Upper lobe of left lung (tissue), 6 donors: ENCODE measurements at regions not wholly inside any gene's neighbourhood (a gene's known extent, or its start where the extent isn't known, plus 50 kb on each side); places are given as distances from the start of the nearest gene placed in this dataset.

Experiments used
- ATAC-seq, 2 donors: fragments of 200-7000 bp; cut with Tn5 transposase; one replicate each; pipeline ENCODE4 v1.9.1; 2022; ENCODE audit warnings: mild to moderate bottlenecking in 2 of 2, moderate library complexity in 2 of 2; ENCODE audit not compliant: low FRiP score in 2 of 2
- DNase-seq, 2 donors: peaks; one replicate each; pipeline ENCODE4 v3.0.0-alpha.2; 2019 to 2020
- H3K27ac ChIP-seq, 4 donors: fragments of 200-600 bp; sonication (generic); one replicate each; pipeline ENCODE4 v1.5.1; 2016 to 2019
- H3K27me3 ChIP-seq, 4 donors: fragments of 200-600 bp; sonication (generic); one replicate each; pipeline ENCODE4 v1.5.1; 2017 to 2019
- H3K36me3 ChIP-seq, 4 donors: fragments of 200-600 bp; sonication (generic); one replicate each; pipeline ENCODE4 v1.5.1; 2016 to 2019
- H3K4me1 ChIP-seq, 4 donors: fragments of 200-600 bp; sonication (generic); one replicate each; pipeline ENCODE4 v1.5.1; 2018 to 2019
- H3K4me3 ChIP-seq, 4 donors: fragments of 200-600 bp; sonication (generic); one replicate each; pipeline ENCODE4 v1.5.1; 2017 to 2019; ENCODE audit warnings: mild to moderate bottlenecking in 2 of 4, moderate library complexity in 1 of 4
- H3K9me3 ChIP-seq, 4 donors: fragments of 200-600 bp; sonication (generic); one replicate each; pipeline ENCODE4 v1.5.1; 2018 to 2019
- CTCF ChIP-seq, 6 experiments: fragments of 450-650 bp in 4 of 6; fragments of 200-600 bp in 2 of 6; sonication (generic) in 2 of 6; IDR thresholded peaks; one replicate each; pipeline ENCODE4 v1.5.1; 2016 to 2019; ENCODE audit warnings: antibody characterized with exemption in 6 of 6
- EP300 ChIP-seq, 4 donors: sonication (generic); formaldehyde crosslinking; IDR thresholded peaks; one replicate each; pipeline ENCODE4 v1.5.1; 2017; ENCODE audit warnings: antibody characterized with exemption in 4 of 4, control low read depth in 2 of 4
- POLR2A ChIP-seq, 4 donors: fragments of 450-650 bp; IDR thresholded peaks; one replicate each; pipeline ENCODE4 v1.5.1; 2016 to 2017; ENCODE audit warnings: antibody characterized with exemption in 4 of 4, mild to moderate bottlenecking in 2 of 4
- POLR2AphosphoS5 ChIP-seq, 2 donors: sonication (generic); formaldehyde crosslinking; IDR thresholded peaks; one replicate each; pipeline ENCODE4 v1.5.1; 2017; ENCODE audit warnings: antibody characterized with exemption in 2 of 2
- WGBS, 2 donors: methylation state at CpG; one replicate each; pipeline ENCODE4 v1.1.5; 2017 to 2018; 5-methylcytosine and 5-hydroxymethylcytosine counted together
- donor health status: DM: no; HTN: no; CAD: no; lungs with moderate emphysema.
- donor health status: DM: no; HTN: yes; CAD: no; lungs with severe emphysema.

DNA sequence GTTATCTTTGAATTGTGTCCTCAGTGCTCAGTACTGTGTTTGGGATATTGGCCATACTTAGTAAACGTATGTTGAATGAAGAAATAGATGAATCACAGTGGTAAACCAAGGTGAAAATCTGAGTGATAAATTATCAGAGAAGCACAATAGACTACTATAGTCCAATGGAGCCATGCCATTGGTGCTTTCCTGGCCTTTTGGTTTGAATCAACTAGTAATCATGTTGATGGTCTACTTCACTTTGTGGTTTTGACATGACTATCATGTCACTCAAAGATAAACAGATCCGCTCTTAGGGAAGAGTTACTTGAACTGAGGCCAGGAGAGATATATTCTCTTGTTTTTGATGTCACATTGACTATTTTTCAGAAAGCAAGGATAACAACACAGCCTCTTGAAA is 86.1 kb upstream of the IGFBP3 start:
- WGBS, 2 donors = 78 to 83% methylated on average over 2 of the region's 2 CpGs
- no peak for DNase-seq
- Histone ChIP-seq H3K4me3 (no peak overlapping the region), H3K27ac (peak overlapping the region in 1 of 4 donors; percentile 54), H3K36me3 (no peaks in the 10 kb centered on the region), H3K9me3 (no peaks in the 10 kb centered on the region), H3K27me3 (no peaks in the 10 kb centered on the region), H3K4me1 (peaks cover 0 to 2% (median 0%) of the 10 kb centered on the region in 4 donors)
- no peak for ATAC-seq
- TF ChIP-seq POLR2AphosphoS5 (IDR thresholded peaks at IDR 0.05) = no peak
- no peak for TF ChIP-seq POLR2A (IDR thresholded peaks at IDR 0.05)
- TF ChIP-seq CTCF (IDR thresholded peaks at IDR 0.05) = no peak
- TF ChIP-seq EP300 (IDR thresholded peaks at IDR 0.05) = no peak

DNA sequence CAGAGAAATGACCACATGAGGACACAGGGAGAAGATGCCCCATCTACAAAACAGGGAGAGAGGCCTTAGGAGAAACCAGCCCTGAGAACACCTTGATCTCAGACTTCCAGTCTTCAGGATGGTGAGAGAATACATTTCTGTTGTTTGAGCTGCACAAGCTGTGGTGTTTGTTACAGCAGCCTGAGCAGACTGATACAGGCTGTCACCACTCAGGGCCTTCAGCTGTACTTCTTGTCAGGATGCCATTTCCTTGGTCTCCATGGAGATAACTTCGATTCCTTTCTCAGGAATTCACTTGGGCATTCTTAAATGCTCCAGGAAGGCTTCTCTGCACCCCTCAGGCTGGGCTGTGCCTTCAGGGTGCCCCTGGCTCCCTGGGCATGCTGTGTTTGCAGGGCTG is 85.7 kb upstream of the IGFBP3 start:
- Histone ChIP-seq H3K9me3 (no peaks in the 10 kb centered on the region), H3K4me3 (no peak overlapping the region), H3K36me3 (no peaks in the 10 kb centered on the region), H3K27me3 (no peaks in the 10 kb centered on the region), H3K27ac (no peak overlapping the region), H3K4me1 (peaks cover 0 to 2% (median 0%) of the 10 kb centered on the region in 4 donors)
- WGBS, 2 donors = 50 to 63% methylated on average over 1 of the region's 1 CpG
- ATAC-seq (no peak), DNase-seq (no peak)
- TF ChIP-seq CTCF (IDR thresholded peaks at IDR 0.05) = no peak
- TF ChIP-seq EP300 (IDR thresholded peaks at IDR 0.05) = no peak
- TF ChIP-seq POLR2A (IDR thresholded peaks at IDR 0.05) = no peak
- TF ChIP-seq POLR2AphosphoS5 (IDR thresholded peaks at IDR 0.05) = no peak

DNA sequence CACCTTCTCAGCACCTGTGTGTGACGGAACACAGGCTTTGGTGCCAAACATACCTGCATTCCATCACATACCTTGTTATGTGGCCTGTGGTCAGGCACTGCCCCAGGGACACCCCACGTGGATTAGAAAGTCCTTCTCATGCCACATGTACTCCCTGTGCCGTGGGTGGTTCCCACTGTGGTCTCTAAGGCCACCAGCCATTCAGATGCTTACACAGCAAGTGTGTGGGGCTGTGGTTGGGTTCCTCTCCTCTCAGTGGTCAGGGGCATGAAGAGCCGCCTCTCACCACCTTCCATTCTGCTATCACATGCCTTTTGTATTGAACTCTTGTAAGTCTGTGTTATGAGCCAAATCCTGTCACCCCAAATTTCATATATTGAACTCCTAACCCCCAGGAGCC is 85.1 kb upstream of the IGFBP3 start:
- WGBS, 2 donors = 62 to 83% methylated on average over 4 of the region's 4 CpGs
- H3K9me3 ChIP-seq = no peaks in the 10 kb centered on the region
- H3K36me3 ChIP-seq = no peaks in the 10 kb centered on the region
- H3K4me3 ChIP-seq = no peak overlapping the region
- H3K4me1 ChIP-seq = peaks cover 0 to 2% (median 0%) of the 10 kb centered on the region in 4 donors
- TF ChIP-seq POLR2A (IDR thresholded peaks at IDR 0.05) (no peak), POLR2AphosphoS5 (IDR thresholded peaks at IDR 0.05) (no peak), CTCF (IDR thresholded peaks at IDR 0.05) (no peak), EP300 (IDR thresholded peaks at IDR 0.05) (no peak)
- H3K27ac ChIP-seq = no peak overlapping the region
- ATAC-seq (peak in 1 of 2 donors; percentile 48), DNase-seq (no peak)
- H3K27me3 ChIP-seq = no peaks in the 10 kb centered on the region

DNA sequence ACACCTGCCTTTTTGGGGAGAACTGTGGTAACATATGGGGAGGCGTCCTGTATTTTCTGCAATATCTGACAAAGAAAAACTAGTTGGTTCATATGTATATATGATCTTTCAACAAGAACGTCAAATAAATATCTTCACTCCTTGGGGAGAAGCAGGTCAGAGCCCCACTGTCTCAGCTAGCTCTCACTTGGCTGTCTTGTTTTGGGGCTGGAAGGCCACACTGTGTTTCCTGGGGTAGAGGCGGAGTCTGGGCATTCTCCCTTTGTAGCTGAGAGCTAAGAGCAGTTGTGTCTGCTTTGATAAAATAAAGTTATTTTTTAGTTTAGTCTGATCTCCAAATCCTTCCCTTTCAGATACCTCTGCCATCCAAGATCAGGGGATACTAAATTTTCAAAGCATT is 83.9 kb upstream of the IGFBP3 start:
- 84 to 86% methylated on average over 3 of the region's 3 CpGs for WGBS, 2 donors
- no peak overlapping the region for H3K27ac ChIP-seq
- no peak for ATAC-seq
- no peaks in the 10 kb centered on the region for H3K9me3 ChIP-seq
- no peak for DNase-seq
- TF ChIP-seq EP300 (IDR thresholded peaks at IDR 0.05) = no peak
- TF ChIP-seq POLR2AphosphoS5 (IDR thresholded peaks at IDR 0.05) = no peak
- no peak for TF ChIP-seq POLR2A (IDR thresholded peaks at IDR 0.05)
- no peak for TF ChIP-seq CTCF (IDR thresholded peaks at IDR 0.05)
- H3K36me3 ChIP-seq = no peaks in the 10 kb centered on the region
- peaks cover 0 to 2% (median 0%) of the 10 kb centered on the region in 4 donors for H3K4me1 ChIP-seq
- H3K27me3 ChIP-seq = no peaks in the 10 kb centered on the region
- no peak overlapping the region for H3K4me3 ChIP-seq
